Mesothelial cell of epicardium (in vitro differentiated cells): ENCODE measurements at regions not wholly inside any gene's neighbourhood (a gene's known extent, or its start where the extent isn't known, plus 50 kb on each side); places are given as distances from the start of the nearest gene placed in this dataset.

Experiments
- DNase-seq, 2 experiments: peaks; one replicate each; pipeline ENCODE4 v3.0.0; 2021; ENCODE audit warnings: low spot score in 2 of 2; ENCODE audit not compliant: unreplicated experiment in 2 of 2
- H3K27ac Mint-ChIP-seq: 2 replicates; pipeline ENCODE4 v1.8.0; 2021; ENCODE audit warnings: mixed read lengths
- H3K27me3 Mint-ChIP-seq: 2 replicates; pipeline ENCODE4 v1.8.0; 2021; ENCODE audit warnings: low read depth, mixed read lengths
- H3K36me3 Mint-ChIP-seq: 2 replicates; pipeline ENCODE4 v1.8.0; 2021; ENCODE audit warnings: mixed read lengths
- H3K4me1 Mint-ChIP-seq: 2 replicates; pipeline ENCODE4 v1.8.0; 2021; ENCODE audit warnings: mixed read lengths
- H3K4me3 Mint-ChIP-seq: 2 replicates; pipeline ENCODE4 v1.8.0; 2021; ENCODE audit warnings: mild to moderate bottlenecking, moderate library complexity, mixed read lengths
- H3K9me3 Mint-ChIP-seq: 2 replicates; pipeline ENCODE4 v1.8.0; 2021; ENCODE audit warnings: mixed read lengths
- TF ChIP-seq, protein P1 (sequence below): fragments of 200-600 bp; sonication (generic); IDR thresholded peaks from one replicate; pipeline ENCODE4 v1.5.0; 2021; ENCODE audit warnings: antibody characterized with exemption; ENCODE audit not compliant: unreplicated experiment

DNA sequence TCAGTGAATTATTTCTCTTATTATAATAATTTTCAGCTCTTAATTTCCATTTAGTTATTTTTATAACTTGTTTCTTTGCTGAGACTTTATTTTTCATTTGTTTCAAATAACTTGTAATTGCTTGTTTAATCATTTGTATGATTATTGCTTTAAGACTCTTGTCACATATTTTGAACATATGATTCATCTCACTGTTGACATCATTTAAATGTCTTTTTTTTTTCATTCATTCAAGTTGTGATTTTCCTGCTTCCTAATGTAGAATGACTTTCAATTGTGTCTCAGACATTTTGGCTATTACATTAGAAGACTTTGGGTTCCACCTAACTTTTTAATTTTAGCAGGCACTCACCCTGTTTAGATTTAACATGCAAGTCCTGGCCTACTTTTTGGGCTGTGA, 234.8 kb upstream of the DIPK2B start:
- Mint-ChIP-seq H3K4me1 (peaks cover 3% of the 10 kb centered on the region), H3K27ac (no peak overlapping the region), H3K9me3 (peaks cover 38% of the 10 kb centered on the region), H3K27me3 (no peaks in the 10 kb centered on the region), H3K36me3 (no peaks in the 10 kb centered on the region), H3K4me3 (no peak overlapping the region)
- DNase-seq, result no peak
- TF ChIP-seq, protein P1, sequence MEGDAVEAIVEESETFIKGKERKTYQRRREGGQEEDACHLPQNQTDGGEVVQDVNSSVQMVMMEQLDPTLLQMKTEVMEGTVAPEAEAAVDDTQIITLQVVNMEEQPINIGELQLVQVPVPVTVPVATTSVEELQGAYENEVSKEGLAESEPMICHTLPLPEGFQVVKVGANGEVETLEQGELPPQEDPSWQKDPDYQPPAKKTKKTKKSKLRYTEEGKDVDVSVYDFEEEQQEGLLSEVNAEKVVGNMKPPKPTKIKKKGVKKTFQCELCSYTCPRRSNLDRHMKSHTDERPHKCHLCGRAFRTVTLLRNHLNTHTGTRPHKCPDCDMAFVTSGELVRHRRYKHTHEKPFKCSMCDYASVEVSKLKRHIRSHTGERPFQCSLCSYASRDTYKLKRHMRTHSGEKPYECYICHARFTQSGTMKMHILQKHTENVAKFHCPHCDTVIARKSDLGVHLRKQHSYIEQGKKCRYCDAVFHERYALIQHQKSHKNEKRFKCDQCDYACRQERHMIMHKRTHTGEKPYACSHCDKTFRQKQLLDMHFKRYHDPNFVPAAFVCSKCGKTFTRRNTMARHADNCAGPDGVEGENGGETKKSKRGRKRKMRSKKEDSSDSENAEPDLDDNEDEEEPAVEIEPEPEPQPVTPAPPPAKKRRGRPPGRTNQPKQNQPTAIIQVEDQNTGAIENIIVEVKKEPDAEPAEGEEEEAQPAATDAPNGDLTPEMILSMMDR, result no peak

DNA sequence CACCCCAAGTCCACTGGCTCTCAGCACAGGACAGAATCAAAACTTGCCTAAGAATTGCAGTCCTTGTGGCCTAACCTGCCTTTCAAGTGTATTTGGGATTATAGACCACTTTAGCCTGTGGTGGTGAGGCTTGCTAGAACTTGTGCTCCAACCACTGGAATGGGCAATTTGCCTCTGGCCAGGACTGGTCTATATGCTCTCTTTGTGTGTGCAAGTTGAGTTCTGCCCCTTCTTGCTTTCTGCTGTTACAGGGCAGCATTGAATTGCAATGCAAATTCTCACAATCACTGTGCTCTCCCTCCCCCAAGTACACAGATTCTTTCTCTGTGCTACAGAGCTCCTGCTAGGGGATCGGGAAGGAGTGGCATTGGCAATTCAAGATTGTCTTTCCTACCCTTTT, 233.6 kb upstream of the DIPK2B start:
- no peaks in the 10 kb centered on the region for H3K36me3 Mint-ChIP-seq
- no peak for DNase-seq
- TF ChIP-seq, protein P1, result no peak
- H3K4me1 Mint-ChIP-seq, result peaks cover 3% of the 10 kb centered on the region
- H3K9me3 Mint-ChIP-seq, result peaks cover 46% of the 10 kb centered on the region
- H3K27ac Mint-ChIP-seq, result no peak overlapping the region
- H3K4me3 Mint-ChIP-seq, result no peak overlapping the region
- H3K27me3 Mint-ChIP-seq, result no peaks in the 10 kb centered on the region

DNA sequence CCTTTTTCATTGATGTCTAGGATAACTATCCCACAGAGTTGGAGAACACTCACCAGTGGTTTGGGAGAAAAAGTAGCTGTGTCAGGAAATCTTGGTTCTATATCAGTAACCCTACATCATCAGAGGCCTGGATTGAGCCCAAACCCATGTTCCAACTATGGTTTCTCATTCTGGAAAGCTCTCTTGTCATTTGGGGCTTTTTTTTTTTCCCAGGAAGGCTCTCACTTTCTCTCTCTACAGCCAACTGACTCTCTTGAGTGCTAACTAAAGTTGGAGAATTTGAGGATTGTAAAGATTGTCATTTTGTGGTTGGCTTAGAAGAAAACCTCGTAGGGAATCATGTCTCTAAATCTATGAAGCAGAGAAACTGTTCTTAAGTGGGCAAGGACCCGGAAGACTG, 228.2 kb upstream of the DIPK2B start:
- Mint-ChIP-seq H3K27me3 (no peaks in the 10 kb centered on the region), H3K4me3 (no peak overlapping the region), H3K4me1 (no peaks in the 10 kb centered on the region), H3K9me3 (peaks cover 52% of the 10 kb centered on the region), H3K27ac (no peak overlapping the region), H3K36me3 (no peaks in the 10 kb centered on the region)
- TF ChIP-seq, protein P1, result no peak
- no peak for DNase-seq

DNA sequence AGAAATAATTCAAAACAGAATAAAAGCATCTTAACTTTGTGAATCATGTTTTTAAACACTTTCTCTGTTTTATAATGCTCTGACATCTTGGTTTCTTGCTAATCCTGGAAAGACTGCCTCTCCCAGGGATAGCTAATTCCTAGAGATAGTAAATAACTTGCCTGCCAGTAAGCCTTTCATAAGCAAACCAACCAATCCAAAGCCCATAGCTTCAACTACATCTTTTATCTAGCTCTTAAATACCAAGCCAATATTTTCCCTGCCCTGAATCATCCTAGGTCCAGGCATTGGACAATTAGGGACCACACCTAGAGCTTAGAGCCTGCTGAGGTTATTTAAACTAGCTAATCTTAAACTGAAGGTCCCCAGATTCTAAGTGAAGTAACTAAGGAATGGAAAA, 223.7 kb upstream of the DIPK2B start:
- H3K4me1 Mint-ChIP-seq, result no peaks in the 10 kb centered on the region
- H3K9me3 Mint-ChIP-seq, result peaks cover 46% of the 10 kb centered on the region
- DNase-seq, result no peak
- H3K36me3 Mint-ChIP-seq, result no peaks in the 10 kb centered on the region
- TF ChIP-seq, protein P1, result no peak
- H3K27me3 Mint-ChIP-seq, result no peaks in the 10 kb centered on the region
- H3K27ac Mint-ChIP-seq, result no peak overlapping the region
- H3K4me3 Mint-ChIP-seq, result no peak overlapping the region

DNA sequence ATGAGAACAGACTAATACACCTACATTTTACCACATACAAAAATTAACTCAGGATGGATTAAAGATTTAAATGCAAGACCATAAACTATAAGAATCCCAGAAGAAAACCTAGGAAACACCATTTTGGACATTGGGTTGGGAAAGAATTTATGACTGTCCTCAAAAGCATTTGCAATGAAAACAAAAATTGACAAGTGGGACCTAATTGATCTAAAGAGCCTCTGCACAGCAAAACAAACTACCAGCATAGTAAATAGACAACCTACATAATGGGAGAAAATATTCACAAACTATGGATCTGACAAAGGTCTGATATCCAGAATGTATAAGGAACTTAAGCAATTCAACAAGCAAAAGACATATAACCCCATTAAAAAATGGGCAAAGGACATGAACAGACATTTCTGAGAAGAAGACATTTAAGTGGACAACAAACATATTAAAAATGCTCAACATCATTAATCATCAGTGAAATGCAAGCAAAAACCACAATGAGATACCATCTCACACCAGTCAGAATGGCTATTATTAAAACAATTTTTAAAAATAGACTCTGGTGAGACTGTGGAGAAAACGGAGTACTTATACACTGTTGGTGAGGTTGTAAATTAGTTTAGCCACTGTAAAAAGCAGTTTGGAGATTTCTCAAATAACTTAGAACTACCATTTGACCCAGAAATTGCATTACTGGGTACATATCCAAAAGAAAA, 221.7 kb upstream of the DIPK2B start:
- TF ChIP-seq, protein P1, result no peak
- Mint-ChIP-seq H3K4me3 (no peak overlapping the region), H3K4me1 (no peaks in the 10 kb centered on the region), H3K27ac (no peak overlapping the region), H3K27me3 (no peaks in the 10 kb centered on the region), H3K9me3 (peaks cover 60% of the 10 kb centered on the region), H3K36me3 (no peaks in the 10 kb centered on the region)
- DNase-seq, result no peak
